CD4-positive, alpha-beta T cell treated with Interleukin-6 at 100 ng/mL for 8 hours (primary cell): ENCODE measurements at regions not wholly inside any gene's neighbourhood (a gene's known extent, or its start where the extent isn't known, plus 50 kb on each side); places are given as distances from the start of the nearest gene placed in this dataset.

Experiments used
- DNase-seq: peaks from one replicate; pipeline ENCODE4 v3.0.0-alpha.2; 2020; ENCODE audit warnings: mixed read lengths, low spot score

DNA sequence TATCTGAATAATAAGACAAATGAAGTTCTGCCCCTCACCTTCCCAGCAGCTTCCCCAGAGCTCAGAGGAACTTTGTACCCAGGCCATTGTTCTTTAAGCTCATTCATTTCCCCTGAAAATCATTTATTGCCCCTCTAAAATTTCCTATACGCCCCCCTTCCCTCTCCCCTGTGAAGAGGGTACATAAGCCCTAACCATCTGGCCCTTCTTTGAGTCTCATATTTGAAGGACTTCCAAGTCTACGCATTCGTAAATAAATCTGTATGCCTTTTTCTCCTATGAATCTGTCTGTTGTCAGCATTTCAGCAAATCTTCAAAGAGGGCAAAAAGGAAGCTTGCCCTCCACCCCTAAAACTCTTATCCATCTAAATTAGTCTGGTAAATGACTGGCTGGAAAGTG lies 73.1 kb upstream of the DST start:
- no peak for DNase-seq

DNA sequence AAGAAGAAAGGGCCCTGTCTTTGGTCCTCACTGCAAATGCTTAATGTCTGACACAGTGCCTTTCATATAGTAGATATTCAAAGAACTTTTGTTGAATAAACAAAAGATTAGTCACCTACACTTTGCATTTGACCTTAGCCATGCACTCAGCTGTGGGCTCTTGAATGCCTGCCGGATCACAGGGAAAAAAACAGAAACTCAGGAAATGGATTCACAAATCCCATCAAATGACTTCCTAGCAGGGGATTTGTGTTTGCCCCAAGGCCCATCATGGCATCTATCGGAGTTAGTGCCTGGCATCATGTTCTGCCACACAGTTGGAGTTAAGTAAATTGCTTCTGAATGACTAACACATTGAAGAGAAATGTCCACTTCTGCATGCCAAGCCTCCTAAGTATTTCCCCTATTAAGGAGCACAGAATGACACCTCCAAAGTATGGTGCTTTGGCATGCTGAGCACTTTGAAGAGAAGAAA lies 72.3 kb upstream of the DST start:
- no peak for DNase-seq

DNA sequence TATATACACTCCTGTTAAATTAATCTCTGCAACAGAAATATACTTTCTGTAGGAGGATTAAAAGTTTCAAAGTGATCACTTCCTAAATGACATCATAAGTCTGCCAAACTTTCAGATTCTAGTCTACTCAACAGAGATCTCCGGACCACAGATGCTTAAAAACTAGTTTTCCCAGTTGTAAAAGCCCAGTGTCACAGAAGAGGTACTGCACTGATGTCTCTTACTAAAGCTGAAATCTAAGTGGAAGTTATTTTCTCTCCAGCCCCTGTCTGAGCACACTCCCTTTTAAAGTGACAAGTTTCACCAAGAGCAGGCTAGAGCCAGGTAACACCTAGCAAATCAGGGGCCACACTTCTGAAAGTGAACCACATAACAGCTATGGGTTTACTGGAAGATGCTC lies 71.6 kb upstream of the DST start:
- no peak for DNase-seq

DNA sequence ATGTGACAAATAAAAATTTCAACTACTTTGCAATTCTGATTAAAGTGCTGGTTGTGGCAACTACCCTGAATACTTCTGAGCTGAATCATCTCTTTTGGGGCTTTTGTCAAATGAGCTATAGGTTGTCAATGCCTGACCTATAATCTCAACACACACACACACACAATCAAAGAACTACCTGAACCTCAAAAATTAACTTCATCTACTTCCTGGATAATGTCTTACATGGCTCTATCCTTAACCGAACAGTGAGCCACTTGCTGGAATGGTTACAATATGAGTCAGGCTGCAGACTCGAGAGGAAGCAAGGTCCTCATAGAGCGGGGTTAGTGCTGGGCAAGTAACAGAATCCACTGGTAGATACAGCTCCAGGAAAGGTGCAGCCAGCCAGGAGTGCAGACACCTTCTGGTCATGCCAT lies 70.6 kb upstream of the DST start:
- DNase-seq, result no peak

DNA sequence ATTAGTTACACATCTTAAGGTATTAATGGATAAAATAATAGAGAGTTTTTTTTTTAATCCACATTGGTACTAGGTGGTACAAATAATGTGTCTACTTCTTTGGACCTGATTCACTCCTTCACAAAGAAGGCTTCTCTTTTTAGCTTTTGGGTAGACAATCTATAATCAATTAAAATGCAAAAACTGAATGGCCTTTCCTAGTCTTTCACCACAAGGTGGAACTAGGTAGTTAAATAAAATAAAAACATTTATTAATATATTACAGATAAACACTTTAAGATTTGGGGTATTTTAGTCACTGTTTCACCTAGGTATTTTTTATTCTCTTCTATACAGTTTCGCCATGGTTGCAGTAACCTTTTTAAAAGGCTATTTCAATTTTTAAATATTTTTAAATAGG lies 68.3 kb upstream of the DST start:
- no peak for DNase-seq

DNA sequence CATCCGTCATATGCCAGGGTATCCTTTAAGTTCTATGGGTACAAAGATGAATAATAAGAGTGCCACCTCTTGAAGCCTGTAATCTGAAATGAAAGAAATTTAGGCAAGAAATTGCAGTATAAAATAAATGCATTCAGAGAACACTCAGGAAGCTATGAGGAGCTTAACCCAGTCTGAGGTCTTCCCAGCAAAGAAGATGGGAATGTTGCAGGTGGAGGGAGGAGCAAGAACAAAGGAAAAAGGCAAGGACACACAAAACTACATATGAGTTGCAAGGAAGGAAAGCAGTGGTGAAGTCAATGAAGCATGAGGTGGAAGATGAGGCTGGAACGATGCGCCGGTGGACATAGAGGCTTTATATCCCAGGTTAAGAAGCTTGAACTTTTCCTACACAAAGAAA lies 67.0 kb upstream of the DST start:
- DNase-seq, result no peak

DNA sequence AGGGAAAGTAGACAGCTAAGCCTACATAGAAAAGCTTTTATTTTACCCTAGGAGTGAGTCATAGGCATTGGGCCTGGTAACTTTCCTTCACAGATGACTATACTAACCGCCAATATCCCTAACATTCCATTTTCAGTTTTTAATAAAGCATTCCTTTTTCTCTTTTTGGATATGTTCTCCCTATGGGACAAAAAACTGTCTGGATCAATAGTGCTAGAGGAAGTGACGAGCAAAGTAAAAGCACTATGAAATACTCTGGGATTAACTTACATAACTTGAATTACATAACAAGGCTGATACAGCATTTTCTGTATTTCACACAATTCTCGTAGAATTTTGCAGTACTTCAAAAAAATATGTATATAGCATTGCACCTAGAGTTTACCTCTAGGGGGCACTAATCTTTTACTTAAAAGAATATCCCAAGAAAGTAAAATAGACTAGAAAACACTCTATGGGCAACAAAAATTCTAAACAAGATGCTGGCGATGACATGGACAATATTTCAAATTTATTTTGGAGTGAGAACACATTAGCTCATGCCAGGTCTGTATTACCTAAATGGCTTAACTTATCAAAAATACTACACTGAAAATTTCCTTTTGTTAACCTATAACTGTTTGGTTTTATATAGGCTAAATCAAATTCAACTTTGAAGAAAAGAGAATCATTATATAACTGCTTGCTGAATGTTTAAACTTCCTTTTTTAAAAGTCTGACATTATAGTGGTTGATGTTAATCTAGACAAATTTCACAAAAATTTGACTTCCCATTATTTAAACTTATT lies 66.3 kb upstream of the DST start:
- DNase-seq, result no peak

DNA sequence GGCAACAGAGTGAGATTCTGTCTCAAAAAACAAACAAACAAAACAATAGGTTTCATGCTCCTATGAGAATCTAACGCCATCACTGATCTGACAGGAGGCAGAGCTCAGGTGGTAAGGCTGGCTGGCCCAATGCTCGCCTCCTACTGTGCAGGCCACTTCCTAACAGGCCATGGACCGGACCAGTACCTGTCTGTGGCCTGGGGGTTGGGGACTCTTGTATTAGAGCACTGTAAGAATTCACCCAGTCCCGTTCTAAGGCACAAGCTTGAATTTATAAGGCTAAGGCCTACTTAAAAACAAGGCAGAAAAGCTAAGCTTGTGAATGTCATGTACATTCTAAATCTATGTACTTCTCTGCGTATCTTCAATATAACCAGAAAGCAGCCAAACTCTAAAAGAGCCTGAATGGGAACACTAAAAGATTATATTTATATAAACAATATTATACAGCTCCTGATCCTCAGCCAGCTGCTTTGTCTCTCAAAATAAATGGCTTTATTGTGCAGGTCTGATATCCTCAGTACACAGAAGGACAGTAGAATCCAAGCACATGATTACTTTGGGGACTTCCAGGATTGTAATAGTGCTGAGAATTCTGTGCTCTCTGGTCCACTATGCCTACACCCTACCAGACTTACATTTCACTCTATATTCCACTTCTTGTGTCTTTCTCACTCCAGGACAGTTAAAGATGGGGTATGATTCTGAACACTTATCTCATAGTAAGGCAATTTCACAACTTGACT lies 64.5 kb upstream of the DST start:
- no peak for DNase-seq

DNA sequence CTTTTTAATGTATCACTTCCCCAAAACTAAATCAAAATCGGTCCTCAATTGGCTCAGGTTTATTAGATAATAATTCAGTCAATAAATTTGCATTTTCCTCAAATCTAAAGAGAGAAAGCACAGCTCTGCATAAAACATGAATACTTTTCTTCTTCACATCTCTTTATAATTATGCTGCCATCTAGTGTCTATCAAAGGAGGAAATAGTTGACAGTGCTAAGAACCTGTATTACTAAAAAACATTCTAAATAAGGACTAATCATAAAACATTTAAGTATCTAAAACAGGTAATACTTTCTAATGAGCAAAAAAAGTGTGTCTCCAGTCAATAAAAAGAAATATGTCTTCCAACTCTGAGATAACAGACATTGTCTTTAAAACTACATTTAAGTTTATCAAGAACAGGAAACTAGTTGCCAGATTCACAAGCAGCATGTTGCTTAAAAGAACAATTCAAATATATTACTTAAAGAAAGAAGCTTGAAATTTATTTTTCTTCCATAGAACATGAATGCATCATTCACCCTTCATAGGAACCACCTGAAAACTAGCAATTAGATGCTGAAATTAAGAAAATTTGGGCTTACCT lies 56.5 kb upstream of the DST start:
- no peak for DNase-seq

DNA sequence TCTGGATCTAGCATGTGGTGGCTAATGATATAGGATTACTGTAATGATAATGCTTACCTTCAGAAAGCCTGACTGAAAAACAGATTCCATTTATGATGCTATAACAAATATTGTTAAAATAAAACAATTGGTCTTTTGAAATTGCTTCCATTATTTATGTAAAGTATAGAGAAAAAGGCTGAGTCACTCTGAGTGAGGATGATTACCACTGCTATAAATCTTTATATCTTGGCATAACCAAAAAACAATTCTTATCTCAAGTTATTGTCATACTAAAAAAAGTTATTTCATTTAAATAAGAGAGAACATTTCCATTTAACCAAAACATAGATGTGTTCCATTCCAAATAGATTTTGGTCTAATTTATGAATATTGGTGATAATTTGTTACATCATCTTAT lies 53.0 kb upstream of the DST start:
- no peak for DNase-seq

DNA sequence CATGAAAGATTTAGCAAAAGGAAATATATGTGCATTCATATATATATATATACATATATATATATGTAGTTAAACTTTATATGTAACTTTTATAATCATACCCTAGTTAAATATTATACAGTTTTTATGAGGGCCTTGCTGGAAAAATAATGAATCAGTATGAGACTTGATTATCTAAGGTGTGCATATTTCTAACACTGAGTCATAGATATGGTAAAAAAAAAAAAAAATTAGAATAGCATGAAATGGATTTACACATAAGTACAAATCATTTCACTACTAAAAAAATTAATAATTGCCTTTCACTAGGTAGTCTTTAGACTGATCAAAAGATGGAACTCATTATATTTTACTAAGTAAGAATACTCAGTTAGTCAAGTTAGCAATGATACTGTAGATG lies 51.3 kb upstream of the DST start:
- DNase-seq, result no peak

DNA sequence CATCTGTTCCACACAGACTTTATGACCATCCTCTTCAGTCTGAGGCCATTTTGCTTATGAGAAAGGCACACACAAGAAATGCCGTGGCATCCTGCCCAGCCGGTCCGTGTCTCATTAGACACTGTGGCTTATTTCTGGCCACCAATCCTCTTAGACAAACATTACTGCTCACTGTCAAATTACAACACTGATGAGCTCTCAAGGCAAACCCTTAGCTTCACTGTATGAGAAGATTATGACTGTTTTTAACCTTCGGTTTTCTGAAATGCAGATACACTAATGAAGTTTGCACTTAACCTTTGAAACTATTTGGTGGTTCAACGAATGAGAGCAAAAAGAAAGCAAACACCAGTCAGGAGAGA lies 50.5 kb upstream of the DST start:
- no peak for DNase-seq

DNA sequence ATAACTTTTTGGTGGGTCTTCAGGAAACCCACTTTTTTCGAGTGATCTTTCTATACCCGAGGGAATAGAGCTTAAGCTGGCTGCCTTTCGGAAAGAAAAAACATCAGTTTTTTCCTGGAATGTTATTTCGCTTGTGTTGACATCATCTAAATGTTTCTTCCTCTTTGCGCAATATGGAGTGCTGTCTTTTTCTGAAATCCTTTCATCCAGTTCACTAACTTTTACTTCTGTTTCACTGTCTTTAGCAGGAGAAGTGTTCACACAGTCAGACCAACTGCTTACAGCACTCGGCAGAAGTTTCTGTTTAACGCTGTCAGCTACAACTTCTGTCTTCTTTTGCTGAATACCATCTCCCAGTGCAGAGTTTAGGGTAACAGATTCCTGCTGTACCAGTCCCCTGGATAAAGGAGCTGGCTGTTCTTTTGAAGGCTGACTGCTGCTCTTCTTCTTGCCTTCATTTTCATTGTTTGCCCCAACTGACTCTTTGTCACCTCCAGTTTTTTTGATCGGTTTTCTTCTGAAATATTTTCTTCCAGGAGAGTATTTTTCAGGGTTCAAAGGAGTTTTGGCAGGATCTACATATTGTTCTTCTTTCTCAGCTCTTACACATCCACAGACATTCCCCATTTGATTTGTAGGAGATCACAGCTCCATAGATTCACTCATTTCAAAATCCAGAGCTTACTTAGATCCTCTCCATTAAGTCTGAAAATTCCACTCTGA lies 50.0 kb upstream of the DST start:
- no peak for DNase-seq
